HG02943 (cell line): ENCODE measurements at regions not wholly inside any gene's neighbourhood (a gene's known extent, or its start where the extent isn't known, plus 50 kb on each side); places are given as distances from the start of the nearest gene placed in this dataset.

Experiments
- ATAC-seq: cut with Tn5 transposase; IDR thresholded peaks from one replicate; pipeline ENCODE4 v1.9.1; 2021; ENCODE audit warnings: mild to moderate bottlenecking, low read depth, moderate library complexity; ENCODE audit not compliant: unreplicated experiment

DNA sequence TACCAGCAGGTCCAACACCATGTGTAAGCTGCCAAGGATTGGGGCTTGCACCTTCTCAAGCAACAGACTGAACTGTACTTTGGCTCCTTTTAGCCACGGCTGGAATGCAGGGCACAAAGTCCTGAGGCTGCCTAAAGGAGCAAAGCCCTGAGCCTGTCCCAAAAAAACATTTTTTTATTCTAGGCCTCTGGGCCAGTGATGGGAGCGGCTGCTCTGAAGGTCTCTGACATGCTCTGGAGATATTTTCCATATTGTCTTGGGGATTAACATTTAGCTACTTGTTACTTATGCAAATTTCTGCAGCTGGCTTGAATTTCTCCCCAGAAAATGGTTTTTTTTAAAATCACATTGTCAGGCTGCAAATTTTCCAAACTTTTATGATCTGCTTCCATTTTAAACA is 885.3 kb downstream of the GLUD2 start:
- ATAC-seq = no peak

GRCh38 chrX:121949041-121949760 is 901.8 kb downstream of the GLUD2 start:
- ATAC-seq = no peak

- no peak for ATAC-seq
These were observed 911.5 kb downstream of the GLUD2 start for GRCh38 chrX:121958886-121959285.

- ATAC-seq = no peak
These were observed 928.3 kb downstream of the GLUD2 start for GRCh38 chrX:121975671-121976070.

GRCh38 chrX:121987163-121987562 is 939.8 kb downstream of the GLUD2 start:
- no peak for ATAC-seq

DNA sequence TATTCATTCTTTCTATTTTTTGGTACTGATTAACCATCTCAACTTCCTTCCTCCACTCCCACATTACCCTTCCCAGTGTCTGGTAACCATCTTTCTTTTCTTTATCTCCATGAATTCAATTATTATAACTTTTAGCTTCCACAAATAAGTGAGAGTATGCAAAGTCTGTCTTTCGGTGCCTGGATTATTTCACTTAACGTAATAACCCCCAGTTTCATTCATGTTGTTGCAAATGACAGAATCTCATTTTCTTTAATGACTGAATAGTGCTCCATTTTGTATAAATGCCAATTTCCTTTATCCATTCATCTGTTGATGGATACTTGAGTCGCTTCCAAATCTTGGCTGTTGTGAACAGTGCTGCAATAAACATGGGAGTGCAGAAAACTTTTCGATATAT is 940.4 kb downstream of the GLUD2 start:
- no peak for ATAC-seq

- no peak for ATAC-seq
These were observed 956.7 kb downstream of the GLUD2 start for GRCh38 chrX:122004127-122004526.

DNA sequence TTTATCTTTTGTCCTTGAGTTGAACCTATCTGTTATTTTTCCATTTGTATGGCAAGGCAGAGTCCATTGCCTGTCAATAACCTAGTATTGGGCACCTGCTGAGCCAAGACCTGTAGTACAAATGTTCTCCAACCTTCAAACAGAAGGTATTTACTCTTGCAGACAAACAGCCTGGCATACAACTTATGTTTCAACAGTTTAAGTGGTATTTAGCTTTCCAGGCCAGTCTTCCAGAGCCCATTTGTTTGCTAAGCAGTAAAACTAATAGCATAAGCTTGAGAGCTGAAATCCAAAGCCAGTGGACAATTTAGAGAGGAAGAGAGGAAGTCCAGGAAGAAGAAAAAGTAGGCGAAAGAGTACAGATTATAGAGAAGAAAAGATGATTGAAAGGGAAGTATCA is 979.3 kb downstream of the GLUD2 start:
- no peak for ATAC-seq

DNA sequence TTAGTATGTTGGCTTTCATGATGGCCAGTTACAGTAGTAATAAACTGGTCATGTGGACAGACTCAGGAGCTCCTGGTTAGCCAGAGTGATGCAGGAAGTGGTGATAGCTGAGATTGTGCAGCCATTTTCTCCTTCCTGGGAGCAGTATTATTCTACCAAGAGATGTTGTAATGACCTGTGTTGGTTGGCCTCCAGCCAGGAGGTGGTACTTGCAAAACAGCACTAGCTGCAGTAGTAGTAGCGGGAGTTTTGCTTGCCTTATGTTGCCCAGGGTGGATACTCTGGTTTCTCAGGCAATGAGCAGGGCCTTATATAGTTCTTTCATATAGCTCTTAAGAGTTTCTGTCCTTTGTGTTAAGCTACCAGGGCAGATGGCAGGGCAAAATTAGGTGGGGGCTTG is 998.8 kb downstream of the GLUD2 start:
- no peak for ATAC-seq

- ATAC-seq = no peak
These were observed 999.4 kb downstream of the GLUD2 start for GRCh38 chrX:122046815-122047214.

- no peak for ATAC-seq
These were observed 999.9 kb downstream of the GLUD2 start for GRCh38 chrX:122047261-122047660.

DNA sequence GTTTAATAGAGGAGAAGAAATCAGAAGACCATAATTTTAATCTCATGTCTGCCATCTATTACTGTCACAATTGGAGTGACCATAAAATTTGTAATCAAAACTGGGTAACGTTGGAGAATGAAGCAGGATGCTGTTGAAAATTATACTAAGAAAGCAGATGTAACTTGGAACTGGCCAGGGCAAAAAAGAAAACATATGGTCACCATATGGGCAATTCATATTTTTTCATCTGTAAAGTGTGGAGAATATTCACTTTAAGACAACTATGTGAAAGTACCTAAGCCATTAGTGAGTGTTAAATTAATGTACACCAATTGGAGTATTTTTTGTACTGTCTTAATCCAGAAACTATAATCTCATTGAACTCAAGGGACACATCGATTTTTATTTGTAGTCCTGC is 1008.0 kb downstream of the GLUD2 start:
- ATAC-seq = no peak

DNA sequence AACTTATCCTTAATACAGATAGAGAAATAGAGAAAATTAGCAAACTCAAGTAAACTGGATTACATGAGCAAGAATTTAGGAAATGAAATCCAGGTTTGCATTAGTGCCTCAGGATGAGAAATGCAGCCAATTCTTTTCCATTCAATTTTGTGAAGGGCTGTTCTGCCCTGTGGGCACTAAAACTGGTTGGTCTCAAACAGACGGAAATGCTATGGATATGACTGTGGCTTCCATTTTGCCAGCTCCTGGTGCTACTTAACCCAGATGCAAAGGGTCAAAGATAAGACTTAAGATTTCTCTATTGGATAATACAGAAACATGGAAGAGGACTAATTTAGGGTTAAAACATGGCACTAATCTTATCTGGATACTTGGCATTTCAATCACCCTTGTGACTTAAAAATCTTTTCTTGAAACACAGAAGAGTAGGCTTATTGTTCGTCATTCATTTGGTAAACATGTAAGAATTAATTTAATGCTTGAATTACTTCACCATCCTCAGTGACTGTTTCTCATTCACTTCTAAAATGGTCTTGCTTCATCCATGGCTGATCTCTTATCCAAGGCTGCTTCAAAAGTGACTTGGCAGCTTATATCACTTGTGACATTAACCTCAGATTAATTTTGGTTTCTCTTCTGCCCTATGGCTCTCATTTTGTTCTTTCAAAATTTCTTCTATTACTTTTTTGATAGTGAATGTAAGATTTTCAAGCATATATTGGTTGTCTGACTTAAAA is 1008.7 kb downstream of the GLUD2 start:
- no peak for ATAC-seq

DNA sequence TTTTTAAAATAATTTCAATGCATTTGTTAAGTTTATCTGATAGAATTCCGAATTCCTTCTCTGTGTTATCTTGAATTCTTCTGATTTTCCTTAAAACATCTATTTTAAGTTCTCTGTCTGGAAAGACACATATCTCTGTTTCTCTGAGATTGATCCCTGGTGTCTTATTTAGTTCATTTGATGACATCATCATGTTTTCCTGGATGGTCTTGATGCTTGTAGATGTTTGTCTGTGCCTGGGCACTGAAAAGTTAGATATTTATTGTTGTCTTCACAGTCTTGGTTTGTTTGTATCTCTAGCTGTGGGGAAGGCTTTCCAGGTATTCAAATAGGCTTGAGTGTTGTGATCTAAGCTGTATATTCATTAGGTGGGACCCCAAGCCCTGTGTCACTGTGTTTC is 1028.8 kb downstream of the GLUD2 start:
- no peak for ATAC-seq

GRCh38 chrX:122078079-122078478 is 1030.7 kb downstream of the GLUD2 start:
- no peak for ATAC-seq

DNA sequence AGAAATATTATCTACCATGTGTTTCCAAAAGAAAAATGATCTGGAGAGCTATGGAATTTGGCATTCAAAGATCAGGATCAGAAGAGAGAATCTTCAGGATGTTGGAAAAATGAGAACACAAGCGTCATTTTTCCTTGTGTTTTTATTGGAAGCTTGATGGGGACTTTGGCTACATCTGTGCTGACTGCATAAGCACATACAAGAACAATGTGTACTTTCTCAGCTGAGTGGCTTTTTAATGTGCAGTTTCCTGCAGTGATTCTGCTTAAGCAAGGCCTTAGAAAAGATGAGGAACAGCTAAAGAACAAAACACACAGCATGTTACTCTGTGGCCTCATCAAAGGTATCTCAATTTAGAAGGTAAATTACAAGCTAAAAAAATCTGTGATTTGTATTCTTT is 1039.9 kb downstream of the GLUD2 start:
- ATAC-seq = no peak

GRCh38 chrX:122091571-122091970 is 1044.2 kb downstream of the GLUD2 start:
- ATAC-seq = no peak

- ATAC-seq = no peak
These were observed 1045.0 kb downstream of the GLUD2 start for GRCh38 chrX:122092360-122092759.

GRCh38 chrX:122092978-122093377 is 1045.6 kb downstream of the GLUD2 start:
- ATAC-seq = no peak

- no peak for ATAC-seq
These were observed 1047.2 kb downstream of the GLUD2 start for GRCh38 chrX:122094611-122095010.

DNA sequence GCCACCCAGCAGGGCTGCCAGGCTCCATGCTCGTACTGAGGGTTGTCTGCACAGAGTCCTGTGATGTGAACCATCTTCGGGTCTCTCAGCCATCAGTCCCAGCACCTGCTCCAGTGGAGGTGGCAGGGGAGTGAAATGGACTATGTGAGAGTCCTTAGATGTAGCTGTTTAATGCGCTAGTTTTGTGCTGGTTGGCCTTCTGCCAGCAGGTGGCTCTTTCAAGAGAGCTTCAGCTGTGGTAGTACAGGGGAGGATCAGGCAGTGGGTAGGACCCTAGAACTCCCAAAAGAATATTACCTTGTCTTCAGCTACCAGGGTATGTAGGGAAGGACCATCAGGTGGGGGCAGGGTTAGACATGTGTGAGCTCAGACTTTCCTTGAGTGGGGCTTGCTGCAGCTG is 1066.0 kb downstream of the GLUD2 start:
- ATAC-seq = no peak

DNA sequence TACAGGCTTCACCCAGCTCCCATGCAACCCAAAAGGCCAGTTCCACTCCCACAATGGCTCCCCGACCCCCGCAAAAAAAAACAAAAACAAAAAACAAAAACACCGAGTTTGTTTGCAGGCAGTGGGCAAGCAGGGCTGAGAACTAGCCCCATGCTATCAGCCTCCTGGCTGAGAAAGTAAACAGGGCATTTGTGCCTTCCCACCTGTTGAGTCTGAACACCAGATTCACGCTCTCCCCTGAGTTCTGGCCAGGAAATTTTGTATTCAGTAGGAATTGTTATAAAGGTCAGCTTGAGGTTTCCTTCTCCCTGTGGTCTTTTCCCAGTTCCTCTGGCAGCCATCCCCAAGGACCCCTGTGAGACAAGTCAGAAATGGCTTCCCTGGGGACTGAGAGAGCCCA is 1066.5 kb downstream of the GLUD2 start:
- no peak for ATAC-seq
